ENCODE measurements at regions not wholly inside any gene's neighbourhood (a gene's known extent, or its start where the extent isn't known, plus 50 kb on each side); places are given as distances from the start of the nearest gene placed in this dataset.

GRCh38 chr10:21010615-21011014 lies 113.5 kb upstream of the NEBL start:
- H3K4me3 ChIP-seq = no peak overlapping the region
- ChIA-PET POLR2A (no interaction called here), SMC1A (ENCODE audit: uncharacterized antibody, unreplicated experiment) (interaction anchor here (0.6 kb wide), 1 partner anchor 28 kb away, joined by 3 read pairs; no protein-coding TSS in a partner anchor), RAD21 (ENCODE audit: unreplicated experiment) (no interaction called here), CTCF (interaction anchor here (0.6 to 2.0 kb wide), 2 partner anchors 10 to 602 kb away, joined by 3 to 5 read pairs; no protein-coding TSS in a partner anchor)
- WGBS (ENCODE audit: insufficient coverage, insufficient replicate concordance, low lambda C conversion rate, missing lambda C conversion rate) = 18% methylated on average over 3 of the region's 3 CpGs
- no peak overlapping the region for H3K27ac ChIP-seq (ENCODE audit: control insufficient read depth, insufficient read depth)
- BruUV-seq (replicated peaks) = no TSS peak
- ATAC-seq (no peak), FAIRE-seq (no peak), DNase-seq (ENCODE audit: low read depth, low spot score) (no peak)
- H3K4me2 ChIP-seq (ENCODE audit: control insufficient read depth, insufficient read depth) = no peak overlapping the region
- H3K4me1 ChIP-seq (ENCODE audit: control insufficient read depth, insufficient read depth, low read length) = no peaks in the 10 kb centered on the region
- no peaks in the 10 kb centered on the region for H3K79me2 ChIP-seq (ENCODE audit: control insufficient read depth, insufficient read depth, low read length)
- H3K36me3 ChIP-seq (ENCODE audit: control insufficient read depth in 2 of 2, insufficient read depth in 2 of 2, low read length in 1 of 2) = no peaks in the 10 kb centered on the region
- H3K9me3 ChIP-seq (replicated peaks; ENCODE audit: control insufficient read depth, insufficient read depth, low read length) = no peaks in the 10 kb centered on the region
- no peaks in the 10 kb centered on the region for H4K20me1 ChIP-seq (ENCODE audit: control insufficient read depth, insufficient read depth)
- intact Hi-C loops (cut with micrococcal nuclease; ENCODE audit: unreplicated experiment) = no loop called here
- H3K9ac ChIP-seq (ENCODE audit: control insufficient read depth, insufficient read depth, low read length) = no peak overlapping the region
- no peaks in the 10 kb centered on the region; a peak in 1 of 4 replicates for H3K27me3 ChIP-seq (replicated peaks in 1 of 2; ENCODE audit: control insufficient read depth in 2 of 2, insufficient read depth in 2 of 2, low read length in 1 of 2)
- no peak overlapping the region for H2AFZ ChIP-seq (ENCODE audit: control insufficient read depth, low read depth, low read length)
- no peak for TF ChIP-seq NFIC (IDR thresholded peaks at IDR 0.05; ENCODE audit: low read depth, low read length)
- no peak for TF ChIP-seq CBX3 (IDR thresholded peaks at IDR 0.05; ENCODE audit: borderline replicate concordance, low read depth)
- no peak for TF ChIP-seq FOXK2 (IDR thresholded peaks at IDR 0.05)
- TF ChIP-seq BHLHE40 (IDR thresholded peaks at IDR 0.05; ENCODE audit: borderline replicate concordance in 1 of 2, low read depth in 2 of 2, low read length in 1 of 2) = no peak
- TF ChIP-seq NKRF (conservative IDR thresholded peaks at IDR 0.05) = no peak
- TF ChIP-seq CBFB (IDR thresholded peaks at IDR 0.05; ENCODE audit: low read depth) = no peak
- no peak for TF ChIP-seq MTA2 (IDR thresholded peaks at IDR 0.05; ENCODE audit: low read depth)
- TF ChIP-seq FOXM1 (IDR thresholded peaks at IDR 0.05; ENCODE audit: low read depth, low read length) = no peak
- in situ Hi-C loops (cut with MboI) = no loop called here
